CD4-positive, alpha-beta T cell (primary cell): ENCODE measurements at regions not wholly inside any gene's neighbourhood (a gene's known extent, or its start where the extent isn't known, plus 50 kb on each side); places are given as distances from the start of the nearest gene placed in this dataset.

Experiments used
- ATAC-seq: fragments of 200-7000 bp; cut with Tn5 transposase; one replicate; pipeline ENCODE4 v1.10.0; 2022; ENCODE audit warnings: mild to moderate bottlenecking; ENCODE audit not compliant: poor library complexity
- CTCF ChIA-PET: fragments of 350-600 bp; sonication (Branson Sonifier 250); formaldehyde crosslinking; loops from one replicate; lab custom pipeline; 2021; ENCODE audit warnings: antibody characterized with exemption, inconsistent platforms; lab: Charles Lee
- POLR2A ChIA-PET: fragments of 350-600 bp; sonication (Branson Sonifier 250); formaldehyde crosslinking; loops from one replicate; lab custom pipeline; 2021; ENCODE audit warnings: antibody characterized with exemption, inconsistent platforms; lab: Charles Lee
- DNase-seq, 14 experiments: peaks; one replicate each; pipeline ENCODE4 v3.0.0-alpha.2; 2013 to 2020; ENCODE audit warnings: mixed read lengths in 2 of 14
- H3K27ac ChIP-seq, 2 donors: one replicate each; pipeline versions ENCODE4 v1.5.1 to v1.7.0; 2013; ENCODE audit warnings: low read length in 2 of 2, low read depth in 1 of 2, mild to moderate bottlenecking in 1 of 2
- H3K27me3 ChIP-seq, 2 experiments: 1 replicate in 1 of 2; 2 replicates in 1 of 2; pipeline versions ENCODE4 v1.6.1 to v1.7.0; 2013; ENCODE audit warnings: low read length in 2 of 2, control low read depth in 1 of 2, mild to moderate bottlenecking in 1 of 2, moderate library complexity in 1 of 2; ENCODE audit not compliant: insufficient read depth in 2 of 2, control insufficient read depth in 1 of 2
- H3K36me3 ChIP-seq: one replicate; pipeline ENCODE4 v1.6.1; 2013; ENCODE audit warnings: low read length, control low read depth; ENCODE audit not compliant: insufficient read depth
- H3K4me1 ChIP-seq: one replicate; pipeline ENCODE4 v1.6.1; 2013; ENCODE audit warnings: low read length, control low read depth; ENCODE audit not compliant: insufficient read depth
- H3K4me3 ChIP-seq: one replicate; pipeline ENCODE4 v1.5.1; 2013; ENCODE audit warnings: mild to moderate bottlenecking, low read length, moderate library complexity
- H3K9me3 ChIP-seq, 2 experiments: 1 replicate in 1 of 2; 2 replicates in 1 of 2; pipeline versions ENCODE4 v1.6.1 to v1.7.0; 2013; ENCODE audit warnings: low read length in 2 of 2, mild to moderate bottlenecking in 2 of 2, control low read depth in 1 of 2, moderate library complexity in 1 of 2; ENCODE audit not compliant: control insufficient read depth in 1 of 2, insufficient read depth in 1 of 2
- H3K27ac Mint-ChIP-seq: one replicate; pipeline ENCODE4 v1.8.0; 2020; ENCODE audit warnings: mixed read lengths
- H3K27me3 Mint-ChIP-seq: one replicate; pipeline ENCODE4 v1.8.0; 2021; ENCODE audit warnings: mixed read lengths
- H3K36me3 Mint-ChIP-seq: one replicate; pipeline ENCODE4 v1.8.0; 2021; ENCODE audit warnings: low read depth, mixed read lengths
- H3K4me1 Mint-ChIP-seq: one replicate; pipeline ENCODE4 v1.8.0; 2021; ENCODE audit warnings: low read depth, mixed read lengths
- H3K4me3 Mint-ChIP-seq: one replicate; pipeline ENCODE4 v1.8.0; 2020; ENCODE audit warnings: mild to moderate bottlenecking, mixed read lengths
- H3K9me3 Mint-ChIP-seq: one replicate; pipeline ENCODE4 v1.8.0; 2020; ENCODE audit warnings: mixed read lengths
- intact Hi-C, 2 experiments: fragments of 100-400 bp; cut with DNase I in 1 of 2; cut with micrococcal nuclease in 1 of 2; formaldehyde crosslinking; loops; one replicate each; pipeline versions ENCODE4 v1.15.1 to v1.9.0; 2023 to 2025; cut with DNase I, micrococcal nuclease
- TF ChIP-seq, protein P1 (sequence below): fragments of 200-600 bp; IDR thresholded peaks from one replicate; pipeline ENCODE4 v1.8.0; 2022; ENCODE audit warnings: antibody characterized with exemption, mild to moderate bottlenecking

DNA sequence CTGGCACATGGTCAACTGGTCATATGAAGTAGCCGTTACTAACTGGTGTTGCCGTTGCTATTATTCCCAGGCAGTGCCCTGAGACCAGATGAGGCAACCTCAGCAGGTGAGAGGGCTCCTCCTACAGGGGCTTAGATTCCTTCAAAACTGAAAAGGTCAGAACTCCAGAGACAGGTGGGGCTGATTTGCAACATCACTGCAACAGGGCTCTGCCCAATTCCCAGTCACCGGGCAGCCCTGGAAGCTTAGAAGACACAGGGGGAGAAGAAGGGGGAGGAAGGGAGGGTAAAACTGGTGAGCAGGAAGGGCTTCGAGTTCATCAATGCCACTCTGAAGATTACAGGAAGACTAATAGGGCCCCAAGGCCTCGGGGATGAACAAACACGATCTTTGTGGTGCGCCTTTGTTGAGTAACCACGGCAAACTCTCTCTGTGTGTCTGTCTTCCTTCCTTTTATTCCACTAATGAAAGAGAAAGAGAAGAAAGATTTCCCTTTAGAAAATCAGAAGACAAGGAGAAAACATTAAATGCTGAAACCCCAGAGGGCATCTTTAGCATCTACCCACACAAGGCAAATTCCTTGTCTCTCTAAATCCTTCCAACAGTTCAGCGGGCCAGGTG, 749.1 kb upstream of the TBX3 start:
- Histone ChIP-seq H3K9me3 (peaks cover 0 to 4% of the 10 kb centered on the region in 2 experiments), H3K36me3 (no peaks in the 10 kb centered on the region), H3K27ac (no peak overlapping the region), H3K4me3 (no peak overlapping the region), H3K4me1 (no peaks in the 10 kb centered on the region), H3K27me3 (no peaks in the 10 kb centered on the region)
- no peaks in the 10 kb centered on the region for H3K36me3 Mint-ChIP-seq
- TF ChIP-seq, protein P1, sequence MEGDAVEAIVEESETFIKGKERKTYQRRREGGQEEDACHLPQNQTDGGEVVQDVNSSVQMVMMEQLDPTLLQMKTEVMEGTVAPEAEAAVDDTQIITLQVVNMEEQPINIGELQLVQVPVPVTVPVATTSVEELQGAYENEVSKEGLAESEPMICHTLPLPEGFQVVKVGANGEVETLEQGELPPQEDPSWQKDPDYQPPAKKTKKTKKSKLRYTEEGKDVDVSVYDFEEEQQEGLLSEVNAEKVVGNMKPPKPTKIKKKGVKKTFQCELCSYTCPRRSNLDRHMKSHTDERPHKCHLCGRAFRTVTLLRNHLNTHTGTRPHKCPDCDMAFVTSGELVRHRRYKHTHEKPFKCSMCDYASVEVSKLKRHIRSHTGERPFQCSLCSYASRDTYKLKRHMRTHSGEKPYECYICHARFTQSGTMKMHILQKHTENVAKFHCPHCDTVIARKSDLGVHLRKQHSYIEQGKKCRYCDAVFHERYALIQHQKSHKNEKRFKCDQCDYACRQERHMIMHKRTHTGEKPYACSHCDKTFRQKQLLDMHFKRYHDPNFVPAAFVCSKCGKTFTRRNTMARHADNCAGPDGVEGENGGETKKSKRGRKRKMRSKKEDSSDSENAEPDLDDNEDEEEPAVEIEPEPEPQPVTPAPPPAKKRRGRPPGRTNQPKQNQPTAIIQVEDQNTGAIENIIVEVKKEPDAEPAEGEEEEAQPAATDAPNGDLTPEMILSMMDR, result no peak
- peaks cover 7% of the 10 kb centered on the region for H3K9me3 Mint-ChIP-seq
- no peak overlapping the region for H3K4me3 Mint-ChIP-seq
- ChIA-PET POLR2A (no interaction called here), CTCF (no interaction called here)
- intact Hi-C loops, result no loop called here
- H3K27ac Mint-ChIP-seq, result no peak overlapping the region
- DNase-seq (no peak), ATAC-seq (no peak)
- H3K27me3 Mint-ChIP-seq, result no peaks in the 10 kb centered on the region
- H3K4me1 Mint-ChIP-seq, result no peaks in the 10 kb centered on the region

DNA sequence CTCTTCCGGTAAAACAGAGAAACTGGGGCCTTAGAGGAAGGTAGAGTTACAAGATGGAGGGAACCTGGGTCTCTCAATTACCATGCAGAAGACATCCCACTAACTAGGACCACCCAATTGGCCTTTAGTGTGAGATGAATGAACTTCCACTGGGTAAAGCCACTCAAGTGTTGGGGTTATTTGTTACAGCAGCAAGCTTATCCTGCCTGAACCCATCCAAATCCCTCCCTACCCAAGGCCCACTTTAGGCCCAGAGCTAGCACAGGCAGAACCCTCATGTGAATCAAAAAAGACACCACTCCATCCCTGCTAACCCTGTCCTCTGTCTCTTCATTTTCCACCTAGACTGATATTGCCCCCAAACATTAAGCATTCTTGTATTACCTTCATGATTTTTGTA, 746.7 kb upstream of the TBX3 start:
- Mint-ChIP-seq H3K4me3 (no peak overlapping the region), H3K27me3 (no peaks in the 10 kb centered on the region), H3K4me1 (no peaks in the 10 kb centered on the region), H3K9me3 (peaks cover 7% of the 10 kb centered on the region), H3K27ac (no peak overlapping the region), H3K36me3 (no peaks in the 10 kb centered on the region)
- Histone ChIP-seq H3K4me3 (no peak overlapping the region), H3K4me1 (no peaks in the 10 kb centered on the region), H3K27me3 (no peaks in the 10 kb centered on the region), H3K27ac (no peak overlapping the region), H3K36me3 (no peaks in the 10 kb centered on the region), H3K9me3 (peaks cover 0 to 4% of the 10 kb centered on the region in 2 experiments)
- CTCF ChIA-PET, result no interaction called here
- DNase-seq (no peak), ATAC-seq (no peak)
- intact Hi-C loops, result no loop called here
- POLR2A ChIA-PET, result no interaction called here
- TF ChIP-seq, protein P1, result no peak

- Mint-ChIP-seq H3K27me3 (no peaks in the 10 kb centered on the region), H3K27ac (no peak overlapping the region), H3K4me3 (no peak overlapping the region), H3K9me3 (peaks cover 7% of the 10 kb centered on the region), H3K36me3 (no peaks in the 10 kb centered on the region), H3K4me1 (no peaks in the 10 kb centered on the region)
- intact Hi-C loops, result no loop called here
- Histone ChIP-seq H3K27me3 (no peaks in the 10 kb centered on the region), H3K27ac (no peak overlapping the region), H3K9me3 (peaks cover 0 to 4% of the 10 kb centered on the region in 2 experiments), H3K36me3 (no peaks in the 10 kb centered on the region), H3K4me1 (no peaks in the 10 kb centered on the region), H3K4me3 (no peak overlapping the region)
- DNase-seq, result no peak
- TF ChIP-seq, protein P1, result no peak
- no peak for ATAC-seq
- ChIA-PET POLR2A (no interaction called here), CTCF (no interaction called here)
These were observed 742.8 kb upstream of the TBX3 start for GRCh38 chr12:115426732-115427131.
